Limb (tissue), 2 donors: ENCODE measurements at regions not wholly inside any gene's neighbourhood (a gene's known extent, or its start where the extent isn't known, plus 50 kb on each side); places are given as distances from the start of the nearest gene placed in this dataset.
A peak's percentile ranks its signal among the peaks of the same experiment; 100 is the strongest.
"Not testable (repeated sequence)": the region's sequence is repeated elsewhere in the genome, so short reads cannot be mapped to it uniquely, and the experiment has no call there.

Experiments used
- DNase-seq, 2 donors: peaks; one replicate each; pipeline ENCODE4 v3.0.0-alpha.2; 2016; ENCODE audit errors: extremely low spot score in 2 of 2

GRCh38 chrX:110965409-110966090, 130.4 kb upstream of the PAK3 start:
- DNase-seq = no peak

DNA sequence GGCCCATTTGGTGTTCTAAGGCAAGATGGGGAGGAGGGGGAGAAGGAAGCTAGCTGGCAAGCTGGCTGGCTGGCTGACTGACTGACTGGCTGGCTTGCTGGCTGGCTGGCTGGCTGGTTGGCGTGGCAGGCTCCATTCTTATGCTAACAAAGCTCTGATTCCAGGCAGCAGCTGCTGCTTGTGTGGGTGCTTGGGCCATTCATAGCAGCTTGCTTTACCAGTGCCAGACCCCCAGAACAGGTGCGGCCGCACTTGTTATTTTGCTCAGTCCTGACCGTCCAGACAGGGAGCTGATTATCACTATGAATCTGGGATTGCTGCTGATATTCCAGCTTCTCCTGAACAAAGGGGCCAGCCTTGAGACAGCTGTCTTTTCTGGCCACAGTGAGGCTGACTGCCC, 131.2 kb upstream of the PAK3 start:
- peak; percentile 11 to 50 for DNase-seq

DNA sequence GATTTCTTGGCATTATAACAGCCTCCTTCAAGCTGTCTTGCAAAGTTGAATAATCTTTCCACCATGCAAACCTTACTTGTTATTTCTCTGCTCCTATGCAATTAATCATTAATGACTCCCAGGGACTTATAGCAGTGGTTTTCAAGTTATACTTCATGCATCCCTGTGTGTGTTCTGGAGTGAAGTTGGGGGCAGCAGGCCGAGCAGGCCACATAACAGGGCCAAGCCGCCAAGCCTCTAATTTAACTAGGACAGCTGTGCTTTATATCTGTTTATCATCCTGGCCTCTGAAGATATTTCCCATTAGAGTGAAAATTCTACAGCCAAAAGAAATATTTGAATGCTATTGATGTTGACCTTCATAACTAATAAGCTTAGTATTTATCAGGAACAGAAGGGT, 133.5 kb upstream of the PAK3 start:
- no peak for DNase-seq

DNA sequence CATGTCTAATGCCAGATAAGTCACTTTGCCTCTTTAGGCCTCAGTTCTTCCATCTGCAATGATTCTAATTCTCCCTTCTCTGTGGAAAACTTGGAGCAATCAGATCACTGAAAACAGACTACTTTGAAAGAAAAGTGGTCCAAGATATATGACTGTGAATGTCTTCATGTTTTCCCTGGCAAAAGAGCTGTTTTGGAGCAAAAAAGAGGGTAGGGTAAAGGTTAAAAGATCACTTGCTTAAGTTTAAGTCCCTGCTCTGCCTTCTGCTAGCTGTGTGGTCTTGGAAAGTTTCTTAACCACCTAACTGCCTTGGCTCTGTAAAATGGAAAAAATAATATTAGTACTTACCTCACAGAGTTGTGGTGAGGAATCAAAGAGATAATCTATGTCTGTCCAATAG, 140.3 kb upstream of the PAK3 start:
- no peak for DNase-seq

DNA sequence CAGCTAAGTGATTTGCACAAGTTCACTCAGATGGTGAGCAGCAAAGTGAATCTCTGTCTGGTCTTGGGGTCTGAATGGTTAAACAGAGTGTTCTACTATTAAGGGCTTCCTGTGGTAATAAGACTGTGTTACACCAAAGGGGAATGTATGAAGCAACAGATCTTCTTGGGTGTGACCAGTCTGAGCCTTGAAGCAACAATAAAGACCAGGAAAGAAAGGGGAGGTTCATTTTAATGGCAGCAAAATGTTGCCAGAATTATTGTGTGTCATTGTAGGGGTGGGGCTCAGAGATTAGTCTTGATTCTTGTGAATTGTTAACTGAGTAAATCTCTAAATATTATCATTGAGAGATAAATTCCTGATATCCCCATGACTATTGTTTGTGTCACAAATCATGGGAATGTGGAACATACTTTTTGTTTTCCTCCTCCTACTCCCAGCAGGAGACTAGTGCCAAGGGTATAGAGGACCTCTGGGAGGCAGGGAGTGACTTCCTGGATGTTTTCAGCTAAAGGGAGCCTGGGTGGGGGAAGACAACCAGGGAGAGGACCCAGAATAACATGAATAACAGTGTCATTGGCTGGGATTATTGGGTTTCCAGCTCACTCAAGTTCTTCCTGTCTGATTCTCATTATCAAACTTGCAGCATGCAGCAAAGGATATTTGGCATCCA, 141.4 kb upstream of the PAK3 start:
- DNase-seq = no peak

GRCh38 chrX:110951472-110952269, 144.3 kb upstream of the PAK3 start:
- no peak for DNase-seq

GRCh38 chrX:110944751-110945675, 149.4 kb upstream of the CHRDL1 start:
- DNase-seq = peak in 1 of 2 donors; percentile 46

DNA sequence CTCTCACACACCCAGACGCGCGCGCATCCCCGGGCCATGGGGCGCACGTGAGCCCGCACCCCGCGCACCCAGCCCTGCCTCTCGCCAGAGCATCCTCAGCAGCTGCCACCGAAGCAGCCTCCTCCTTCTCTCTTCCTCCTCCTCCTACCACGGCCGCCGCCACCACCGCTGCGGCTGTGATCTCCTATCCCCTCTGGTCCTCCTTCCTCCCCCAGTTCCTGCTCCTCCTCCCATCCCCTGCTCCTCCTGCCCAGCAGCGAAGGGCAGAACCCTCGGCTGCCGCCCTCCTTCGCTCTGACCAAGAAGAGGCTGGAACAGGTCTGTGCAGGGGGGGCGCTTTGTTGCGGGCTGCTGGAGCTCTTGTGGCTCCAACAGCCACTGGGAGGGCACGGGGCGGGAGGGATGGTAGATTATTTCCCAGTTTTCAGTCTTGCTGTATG, 148.7 kb upstream of the CHRDL1 start:
- peak in 1 of 2 donors; percentile 62 for DNase-seq

DNA sequence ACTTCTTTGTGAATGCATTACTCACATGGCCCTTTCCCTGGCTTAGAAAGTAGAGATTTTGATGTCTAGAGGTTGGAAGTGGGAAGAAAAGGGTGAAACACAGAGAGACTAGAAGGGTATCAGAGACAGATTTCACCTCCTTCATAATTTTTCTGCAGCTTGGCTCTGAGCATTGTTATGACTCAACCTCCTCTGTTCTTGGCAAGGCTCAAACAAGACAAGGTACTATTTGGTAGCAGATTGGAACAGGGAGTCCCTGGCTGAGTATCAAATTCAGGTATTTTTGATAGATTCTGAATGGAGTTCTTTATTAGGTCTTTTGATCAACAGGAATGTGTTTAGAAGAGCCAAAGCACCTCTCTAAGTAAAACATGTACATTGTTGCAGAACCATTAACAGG, 146.3 kb upstream of the CHRDL1 start:
- no peak for DNase-seq

DNA sequence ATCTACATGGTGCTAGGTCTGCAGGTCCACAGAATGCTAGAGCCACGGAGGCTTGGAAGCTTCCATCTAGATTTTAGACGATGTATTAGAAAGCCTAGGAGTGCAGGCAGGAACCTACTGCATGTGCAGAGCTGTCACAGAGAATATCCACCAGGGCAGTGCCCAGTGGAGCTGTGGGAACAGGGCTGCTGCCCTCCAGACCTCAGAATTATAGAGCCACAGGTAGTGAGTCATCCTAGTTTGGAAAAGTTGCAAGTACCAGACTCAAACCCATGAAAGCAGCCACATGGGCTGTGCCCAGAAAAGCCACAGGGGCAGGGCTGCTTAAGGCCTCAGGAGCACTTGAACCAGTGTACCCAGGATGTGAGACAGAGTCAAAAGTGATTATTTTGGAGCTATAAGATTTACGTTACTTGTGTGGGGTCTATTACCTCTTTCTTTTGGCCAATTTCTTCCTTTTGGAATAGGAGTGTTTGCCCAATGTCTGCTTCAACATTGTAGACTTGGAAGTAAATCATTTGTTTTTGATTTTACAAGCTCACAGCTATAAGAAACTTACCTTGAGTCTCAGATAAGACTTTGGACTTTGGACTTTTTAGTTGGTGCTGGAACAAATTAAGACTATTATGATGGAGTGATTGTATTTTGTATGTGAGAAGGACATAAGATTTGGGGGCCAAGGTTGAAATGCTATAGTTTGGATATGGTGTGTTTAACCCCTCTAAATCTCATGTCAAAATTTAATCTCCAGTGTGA, 143.5 kb upstream of the CHRDL1 start:
- no peak for DNase-seq

GRCh38 chrX:110924871-110925270, 129.3 kb upstream of the CHRDL1 start:
- DNase-seq = no peak

DNA sequence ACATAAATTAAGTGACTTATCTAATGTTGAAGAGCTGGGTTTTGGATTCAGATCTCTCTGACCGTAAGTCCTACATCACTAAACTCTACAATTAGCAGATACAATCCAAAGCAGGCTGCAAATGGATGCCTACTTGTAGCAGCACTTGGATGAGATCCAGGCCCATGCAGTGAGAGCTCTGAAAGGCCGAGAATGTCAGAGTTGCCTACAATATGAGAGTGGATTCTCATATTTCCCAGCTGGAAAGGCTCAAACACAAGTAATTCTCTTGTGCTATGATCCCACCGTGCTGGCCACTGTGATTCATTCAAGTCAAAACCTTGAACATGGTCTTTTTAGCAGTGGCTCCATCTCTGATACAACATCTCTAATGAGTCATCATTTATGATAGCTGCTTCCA, 125.4 kb upstream of the CHRDL1 start:
- no peak for DNase-seq

DNA sequence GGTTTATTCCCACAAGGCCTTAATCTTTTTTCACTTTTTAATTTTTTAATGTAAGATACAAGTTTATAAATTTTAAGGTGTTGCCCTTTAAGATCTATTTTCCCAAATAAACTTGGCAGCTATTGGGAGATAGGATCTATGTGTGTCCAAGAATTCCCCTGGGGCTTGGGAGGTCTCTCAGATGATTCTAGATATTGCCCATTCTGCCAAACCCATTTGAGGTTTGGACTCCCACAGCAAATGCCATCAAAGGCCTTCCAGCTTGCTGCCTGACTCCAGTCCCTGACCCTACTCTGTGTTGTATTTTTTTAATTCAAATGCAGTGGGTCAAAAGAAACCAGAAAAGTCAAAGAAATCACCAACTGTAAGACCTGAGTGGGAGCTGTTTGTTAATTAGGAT, 120.0 kb upstream of the CHRDL1 start:
- no peak for DNase-seq

DNA sequence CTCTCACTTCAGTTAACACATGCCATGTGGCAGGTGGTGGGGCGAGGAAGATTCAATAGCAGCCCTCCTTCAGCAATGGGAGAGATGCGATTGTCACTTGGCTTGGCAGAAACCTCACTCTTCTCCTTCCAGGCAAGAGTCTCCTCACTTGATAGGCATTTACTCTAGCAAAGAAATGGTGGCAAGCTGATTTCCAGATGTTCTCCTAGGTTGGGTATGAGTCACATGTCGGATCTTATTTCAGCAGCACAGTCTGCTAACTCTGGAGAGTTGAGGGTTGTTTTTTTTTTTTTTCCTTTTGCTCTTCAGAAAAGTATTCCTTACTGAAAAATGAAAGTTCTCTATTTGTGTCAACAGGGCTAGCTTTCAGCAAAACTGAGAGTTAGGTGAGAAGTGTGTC, 119.5 kb upstream of the CHRDL1 start:
- peak; percentile 22 to 63 for DNase-seq

DNA sequence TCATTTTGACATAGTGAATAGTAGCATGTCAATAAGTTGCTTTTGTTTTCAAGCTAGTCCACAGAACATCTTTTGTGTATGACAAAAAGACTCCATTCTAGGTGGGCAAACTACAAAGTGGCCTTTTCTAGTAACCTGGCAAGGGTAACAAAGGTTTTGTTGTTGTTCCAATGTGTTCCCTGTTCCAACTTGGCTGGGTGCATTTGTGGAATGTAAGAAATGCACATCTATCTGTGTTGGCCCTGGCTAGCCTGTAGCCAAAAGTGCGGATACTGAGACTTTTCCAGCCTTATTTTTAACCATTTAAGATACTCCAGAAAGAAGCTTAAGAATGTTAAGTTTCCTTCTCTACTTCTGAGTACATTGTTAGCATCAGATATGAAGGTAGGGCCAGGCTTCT, 118.7 kb upstream of the CHRDL1 start:
- DNase-seq = no peak

- not testable (repeated sequence) for DNase-seq
Observed at GRCh38 chrX:110904747-110905146, 109.1 kb upstream of the CHRDL1 start.

DNA sequence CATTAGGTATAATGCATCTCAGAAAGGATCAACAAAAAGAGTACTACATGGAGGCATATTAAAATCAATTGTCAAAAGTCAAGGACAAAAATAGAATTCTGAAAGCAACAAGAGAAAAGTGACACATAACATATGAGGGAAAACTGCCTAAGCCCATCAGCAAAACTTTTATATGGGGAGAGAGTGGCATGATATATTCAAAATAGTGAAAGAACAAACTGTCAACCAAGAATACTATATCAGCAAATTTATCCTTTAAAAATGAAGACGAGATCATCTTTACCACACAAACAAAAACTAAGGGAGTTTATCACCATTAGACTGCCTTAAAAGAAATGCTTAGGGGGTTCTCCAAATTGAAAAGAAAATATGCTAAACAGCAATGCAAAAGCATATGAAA, 86.4 kb upstream of the CHRDL1 start:
- DNase-seq = no peak

GRCh38 chrX:110877326-110877725, 81.7 kb upstream of the CHRDL1 start:
- no peak for DNase-seq

DNA sequence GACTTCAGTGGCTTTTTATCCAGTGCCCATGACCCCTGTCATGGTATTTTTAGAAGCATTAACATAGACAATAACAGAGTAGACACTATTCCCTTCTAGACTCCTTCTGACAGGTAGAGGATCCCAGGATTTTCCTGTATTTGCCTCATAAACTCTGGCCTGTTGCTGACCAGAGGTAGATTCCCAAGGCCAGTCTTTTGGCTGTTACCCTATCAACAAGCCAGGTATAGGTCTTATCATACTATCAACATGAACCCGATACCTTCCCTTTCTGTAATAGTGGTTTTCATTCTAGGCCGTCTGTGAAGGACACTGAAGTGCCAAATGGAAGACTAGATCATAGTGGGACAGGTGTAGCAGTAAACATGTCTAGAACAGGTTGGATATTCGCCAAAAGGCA, 76.2 kb upstream of the CHRDL1 start:
- DNase-seq = no peak

DNA sequence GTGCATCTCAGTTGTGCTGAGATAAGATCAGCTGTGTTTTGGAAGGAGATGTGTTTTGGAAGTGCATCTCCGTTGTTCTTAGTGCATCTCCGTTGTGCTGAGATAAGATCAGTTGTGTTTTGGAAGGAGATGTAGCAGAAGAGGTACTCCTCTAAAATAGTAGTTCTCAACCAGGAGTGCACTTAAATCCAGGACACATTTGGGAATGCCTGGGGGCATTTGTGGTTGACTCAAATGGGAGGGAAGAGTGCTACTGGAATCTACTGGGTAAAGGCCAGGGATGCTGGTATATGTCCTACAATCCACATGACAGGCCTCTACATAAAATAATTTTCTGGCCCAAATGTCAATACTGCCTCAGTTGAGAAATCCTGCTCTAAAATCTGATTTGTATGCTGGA, 70.8 kb upstream of the CHRDL1 start:
- DNase-seq = no peak

DNA sequence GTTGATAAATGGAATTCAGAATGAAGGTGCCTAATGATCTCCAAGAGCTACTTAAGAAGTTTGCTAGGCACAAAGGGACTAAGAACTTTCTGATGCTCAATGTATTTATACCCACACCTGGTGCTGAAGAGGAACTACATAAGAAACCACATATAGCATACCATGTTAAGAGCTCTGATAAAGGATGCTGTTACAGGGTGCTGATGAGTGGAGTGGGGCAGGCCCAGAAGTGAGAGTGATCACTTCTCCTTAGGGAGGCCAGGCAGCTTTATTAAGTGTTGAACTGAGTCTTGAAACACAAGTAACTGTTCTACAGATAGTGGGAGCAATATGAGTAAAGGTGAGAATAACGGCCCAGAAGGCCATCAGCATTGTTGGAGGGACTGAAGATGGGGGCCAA, 68.3 kb upstream of the CHRDL1 start:
- DNase-seq = no peak
